HepG2 (cell line): ENCODE measurements at regions not wholly inside any gene's neighbourhood (a gene's known extent, or its start where the extent isn't known, plus 50 kb on each side); places are given as distances from the start of the nearest gene placed in this dataset.

Source experiments
- ATAC-seq: fragments of 200-7000 bp; cut with Tn5 transposase; 3 replicates; pipeline ENCODE4 v1.9.1; 2020; ENCODE audit warnings: mild to moderate bottlenecking, moderate library complexity
- BruUV-seq: library from RNA; stranded (reverse); fragments of 400-500 nt; replicated peaks from 2 replicates; lab custom pipeline; 2021; lab: Mats Ljungman, UMichigan
- CTCF ChIA-PET: fragments of 300-600 bp; formaldehyde crosslinking; extraction: SDS; loops from one replicate; lab custom pipeline; 2021; ENCODE audit warnings: low total read pairs, inconsistent platforms, low intra/inter-chr PET ratio; lab: Yijun Ruan, JAX
- POLR2A ChIA-PET: fragments of 350-600 bp; sonication (Branson Sonifier 250); formaldehyde crosslinking; loops from one replicate; lab custom pipeline; 2020; ENCODE audit warnings: antibody characterized with exemption, inconsistent platforms; lab: Yijun Ruan, JAX
- DNase-seq: peaks from one replicate; pipeline ENCODE4 v3.0.0-alpha.2; 2015; ENCODE audit warnings: low spot score
- FAIRE-seq: peaks from 3 replicates; lab custom pipeline; 2011; peaks lifted over from hg19 to GRCh38; lab: Jason Lieb, UNC
- H2AFZ ChIP-seq: one replicate; pipeline ENCODE4 v1.6.1; 2011; ENCODE audit warnings: low read length, inconsistent platforms
- H3K27ac ChIP-seq: fragments of 300-600 bp; 3 replicates; pipeline ENCODE4 v1.8.0; 2011; ENCODE audit warnings: mixed run types, mild to moderate bottlenecking, mixed read lengths, low read length, inconsistent platforms; ENCODE audit not compliant: insufficient read depth; ENCODE audit errors: extremely low read length
- H3K27me3 ChIP-seq, 2 experiments: fragments of 200-600 bp in 1 of 2; 2 replicates in 1 of 2; 3 replicates in 1 of 2; pipeline versions ENCODE4 v1.6.0 to v1.8.0; 2011; ENCODE audit warnings: low read length in 2 of 2, mild to moderate bottlenecking in 2 of 2, moderate library complexity in 2 of 2, inconsistent platforms in 1 of 2; ENCODE audit not compliant: insufficient read depth in 2 of 2, control insufficient read depth in 1 of 2
- H3K36me3 ChIP-seq, 2 experiments: fragments of 200-600 bp in 1 of 2; replicated peaks in 1 of 2; 2 replicates in 1 of 2; 3 replicates in 1 of 2; pipeline versions ENCODE4 v1.5.1 to v1.8.0; 2011; ENCODE audit warnings: low read length in 2 of 2, inconsistent platforms in 1 of 2; ENCODE audit not compliant: insufficient read depth in 2 of 2, control insufficient read depth in 1 of 2
- H3K4me1 ChIP-seq: 2 replicates; pipeline ENCODE4 v1.5.1; 2012; ENCODE audit warnings: low read length, inconsistent platforms; ENCODE audit not compliant: insufficient read depth
- H3K4me2 ChIP-seq: 2 replicates; pipeline ENCODE4 v1.6.0; 2011; ENCODE audit warnings: low read depth, low read length, inconsistent platforms
- H3K4me3 ChIP-seq, 3 experiments: fragments of 200-600 bp in 1 of 3; sonication (generic), shearing (Covaris generic) in 1 of 3; replicated peaks in 1 of 3; 2 replicates each; pipeline ENCODE4 v1.5.1; 2011 to 2016; ENCODE audit warnings: low read length in 3 of 3, inconsistent platforms in 2 of 3, low read depth in 2 of 3, mild to moderate bottlenecking in 2 of 3, control low read depth in 1 of 3, mixed read lengths in 1 of 3; ENCODE audit not compliant: insufficient read depth in 1 of 3
- H3K79me2 ChIP-seq: one replicate; pipeline ENCODE4 v1.6.1; 2011; ENCODE audit warnings: low read length, inconsistent platforms; ENCODE audit not compliant: insufficient read depth
- H3K9ac ChIP-seq: 2 replicates; pipeline ENCODE4 v1.6.0; 2011; ENCODE audit warnings: mild to moderate bottlenecking, low read depth, low read length, inconsistent platforms; ENCODE audit not compliant: insufficient read depth
- H3K9me3 ChIP-seq: 2 replicates; pipeline ENCODE4 v1.5.1; 2012; ENCODE audit warnings: mild to moderate bottlenecking, low read length
- H4K20me1 ChIP-seq: 2 replicates; pipeline ENCODE4 v1.6.0; 2011; ENCODE audit warnings: inconsistent platforms, mild to moderate bottlenecking, low read length, moderate library complexity; ENCODE audit not compliant: insufficient read depth
- BORCS8-MEF2B ChIP-seq: sonication (generic); formaldehyde crosslinking; IDR thresholded peaks from 2 replicates; pipeline ENCODE4 v1.8.0; 2022; ENCODE audit warnings: mild to moderate bottlenecking, missing genetic modification reagents
- CCDC6 ChIP-seq: sonication (generic); formaldehyde crosslinking; IDR thresholded peaks from 2 replicates; pipeline ENCODE4 v1.8.1; 2022; ENCODE audit warnings: mild to moderate bottlenecking, missing genetic modification reagents, moderate library complexity
- GTF2F1 ChIP-seq: fragments of 150-350 bp; IDR thresholded peaks from 2 replicates; pipeline ENCODE4 v1.6.1; 2014; ENCODE audit warnings: low read length
- HNF4G ChIP-seq, 2 experiments: sonication (generic) in 1 of 2; formaldehyde crosslinking in 1 of 2; IDR thresholded peaks; 2 replicates each; pipeline versions ENCODE4 v1.4.0 to v1.6.1; 2011 to 2020; ENCODE audit warnings: borderline replicate concordance in 2 of 2, low read depth in 2 of 2, mild to moderate bottlenecking in 2 of 2, low read length in 1 of 2, missing genetic modification reagents in 1 of 2, moderate library complexity in 1 of 2
- MAZ ChIP-seq, 2 experiments: sonication (generic) in 1 of 2; formaldehyde crosslinking in 1 of 2; IDR thresholded peaks; 2 replicates each; pipeline versions ENCODE4 v1.5.0 to v1.6.1; 2012 to 2020; ENCODE audit warnings: low read depth in 2 of 2, mild to moderate bottlenecking in 2 of 2, borderline replicate concordance in 1 of 2, improper control_type of control experiment in 1 of 2, low read length in 1 of 2, missing genetic modification reagents in 1 of 2, moderate library complexity in 1 of 2
- NFRKB ChIP-seq: fragments of 450-650 bp; IDR thresholded peaks from 2 replicates; pipeline ENCODE4 v1.6.1; 2017
- NPAS2 ChIP-seq: sonication (generic); formaldehyde crosslinking; IDR thresholded peaks from 2 replicates; pipeline ENCODE4 v1.8.0; 2022; ENCODE audit warnings: mild to moderate bottlenecking, missing genetic modification reagents, borderline replicate concordance
- PBX3 ChIP-seq: sonication (generic); formaldehyde crosslinking; IDR thresholded peaks from 2 replicates; pipeline ENCODE4 v1.8.1; 2023; ENCODE audit warnings: missing genetic modification reagents, inconsistent platforms, borderline replicate concordance
- RERE ChIP-seq: IDR thresholded peaks from 2 replicates; pipeline ENCODE4 v1.6.1; 2016; ENCODE audit warnings: low read depth, missing genetic modification reagents, missing compliant biosample characterization
- SETDB1 ChIP-seq: sonication (generic); formaldehyde crosslinking; IDR thresholded peaks from 2 replicates; pipeline ENCODE4 v1.5.1; 2020; ENCODE audit warnings: missing genetic modification reagents, mild to moderate bottlenecking, borderline replicate concordance
- TGIF2 ChIP-seq: IDR thresholded peaks from 2 replicates; pipeline ENCODE4 v1.6.1; 2016; ENCODE audit warnings: control low read depth, missing compliant biosample characterization
- ZNF17 ChIP-seq: sonication (generic); formaldehyde crosslinking; IDR thresholded peaks from 2 replicates; pipeline ENCODE4 v1.5.0; 2020; ENCODE audit warnings: mild to moderate bottlenecking, missing genetic modification reagents
- ZNF607 ChIP-seq: sonication (generic); formaldehyde crosslinking; IDR thresholded peaks from 2 replicates; pipeline ENCODE4 v1.5.1; 2020; ENCODE audit warnings: missing genetic modification reagents, mild to moderate bottlenecking, borderline replicate concordance
- ZNF672 ChIP-seq: sonication (generic); formaldehyde crosslinking; IDR thresholded peaks from 2 replicates; pipeline ENCODE4 v1.8.1; 2022; ENCODE audit warnings: missing genetic modification reagents
- ZNF75D ChIP-seq: sonication (generic); formaldehyde crosslinking; IDR thresholded peaks from 2 replicates; pipeline ENCODE4 v1.8.1; 2023; ENCODE audit warnings: missing genetic modification reagents, mild to moderate bottlenecking, borderline replicate concordance
- ZSCAN22 ChIP-seq: sonication (generic); formaldehyde crosslinking; IDR thresholded peaks from 2 replicates; pipeline ENCODE4 v1.4.0; 2020; ENCODE audit warnings: mild to moderate bottlenecking, missing genetic modification reagents
- WGBS: methylation state at CpG from one replicate; pipeline ENCODE4 v1.1.6; 2017; ENCODE audit warnings: low lambda C conversion rate; 5-methylcytosine and 5-hydroxymethylcytosine counted together
- in situ Hi-C: cut with HindIII; loops from 2 replicates; pipeline ENCODE4 v1.10.0; 2017; ENCODE audit warnings: low pct_unique_long_range_greater_than_20kb; ENCODE audit not compliant: extremely low pct_ligation_motif_present
- intact Hi-C: fragments of 100-400 bp; cut with micrococcal nuclease; formaldehyde crosslinking; loops from one replicate; pipeline ENCODE4 v1.10.0; 2022; ENCODE audit not compliant: unreplicated experiment
- TF ChIP-seq, protein P1 (sequence below): sonication (generic); formaldehyde crosslinking; IDR thresholded peaks from 2 replicates; pipeline ENCODE4 v1.5.0; 2020; ENCODE audit warnings: missing genetic modification reagents, mild to moderate bottlenecking, borderline replicate concordance

GRCh38 chr21:17119466-17120297 lies 393.2 kb upstream of the CXADR start:
- 38% methylated on average over 9 of the region's 9 CpGs for WGBS
- TF ChIP-seq ZNF607 (CRISPR knock-in tag): no peak
- TF ChIP-seq NPAS2 (CRISPR knock-in tag): no peak
- no peak for TF ChIP-seq ZSCAN22 (CRISPR knock-in tag)
- TF ChIP-seq MAZ (IDR thresholded peaks at IDR 0.05; ENCODE audit: borderline replicate concordance, low read depth, low read length): no peak
- no peak for TF ChIP-seq MAZ (CRISPR knock-in tag; IDR thresholded peaks at IDR 0.05; ENCODE audit: low read depth)
- no peak for TF ChIP-seq PBX3 (CRISPR knock-in tag)
- TF ChIP-seq TGIF2 (CRISPR knock-in tag): no peak
- no peak for TF ChIP-seq CCDC6
- no peak for TF ChIP-seq NFRKB
- TF ChIP-seq ZNF672 (CRISPR knock-in tag): no peak
- TF ChIP-seq ZNF75D: no peak
- no peak for TF ChIP-seq ZNF17
- no peak for TF ChIP-seq HNF4G (IDR thresholded peaks at IDR 0.05; ENCODE audit: borderline replicate concordance, low read depth, low read length)
- no peak for TF ChIP-seq HNF4G (CRISPR knock-in tag; IDR thresholded peaks at IDR 0.05; ENCODE audit: borderline replicate concordance, low read depth)
- TF ChIP-seq, protein P1, sequence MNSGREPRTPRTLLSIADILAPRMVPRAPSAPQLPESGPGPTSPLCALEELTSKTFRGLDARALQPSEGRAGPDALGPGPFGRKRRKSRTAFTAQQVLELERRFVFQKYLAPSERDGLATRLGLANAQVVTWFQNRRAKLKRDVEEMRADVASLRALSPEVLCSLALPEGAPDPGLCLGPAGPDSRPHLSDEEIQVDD (CRISPR knock-in tag): no peak
- no peak for TF ChIP-seq BORCS8-MEF2B (CRISPR knock-in tag)
- TF ChIP-seq SETDB1 (CRISPR knock-in tag): no peak
- TF ChIP-seq GTF2F1: no peak
- no peak for TF ChIP-seq RERE

More at GRCh38 chr21:17119466-17120297, 393.2 kb upstream of the CXADR start:
- DNase-seq: no peak
- in situ Hi-C loops: no loop called here
- H3K27me3 ChIP-seq: no peaks in the 10 kb centered on the region; a peak in 1 of 5 replicates
- no peak overlapping the region for H3K9ac ChIP-seq
- ATAC-seq: no peak
- no peak overlapping the region for H3K4me2 ChIP-seq
- no peaks in the 10 kb centered on the region for H3K79me2 ChIP-seq
- H2AFZ ChIP-seq: no peak overlapping the region
- BruUV-seq: no TSS peak
- FAIRE-seq: no peak
- H3K36me3 ChIP-seq: no peaks in the 10 kb centered on the region
- H4K20me1 ChIP-seq: no peaks in the 10 kb centered on the region
- no peaks in the 10 kb centered on the region for H3K9me3 ChIP-seq
- intact Hi-C loops: no loop called here
- H3K4me3 ChIP-seq: no peak overlapping the region
- no peak overlapping the region for H3K27ac ChIP-seq
- CTCF ChIA-PET: no interaction called here
- POLR2A ChIA-PET: no interaction called here
- H3K4me1 ChIP-seq: no peaks in the 10 kb centered on the region
